HG02885 (cell line): ENCODE measurements at regions not wholly inside any gene's neighbourhood (a gene's known extent, or its start where the extent isn't known, plus 50 kb on each side); places are given as distances from the start of the nearest gene placed in this dataset.

ENCODE experiments used
- ATAC-seq: cut with Tn5 transposase; IDR thresholded peaks from one replicate; pipeline ENCODE4 v1.9.1; 2021; ENCODE audit warnings: mild to moderate bottlenecking; ENCODE audit not compliant: unreplicated experiment, poor library complexity

GRCh38 chr2:21580391-21580790 is 456.6 kb downstream of the TDRD15 start:
- ATAC-seq, result no peak

GRCh38 chr2:21585881-21586280 is 462.1 kb downstream of the TDRD15 start:
- ATAC-seq, result no peak

GRCh38 chr2:21590026-21590690 is 466.4 kb downstream of the TDRD15 start:
- no peak for ATAC-seq

- ATAC-seq, result no peak
Observed at GRCh38 chr2:21591926-21592325, 468.2 kb downstream of the TDRD15 start.

GRCh38 chr2:21599417-21599816 is 475.6 kb downstream of the TDRD15 start:
- ATAC-seq, result no peak

GRCh38 chr2:21602789-21603188 is 479.0 kb downstream of the TDRD15 start:
- no peak for ATAC-seq

GRCh38 chr2:21607572-21607971 is 483.8 kb downstream of the TDRD15 start:
- ATAC-seq, result no peak

GRCh38 chr2:21610304-21610703 is 486.5 kb downstream of the TDRD15 start:
- ATAC-seq, result no peak

GRCh38 chr2:21617885-21618434 is 494.2 kb downstream of the TDRD15 start:
- no peak for ATAC-seq

- ATAC-seq, result no peak
Observed at GRCh38 chr2:21620771-21621170, 497.0 kb downstream of the TDRD15 start.

- ATAC-seq, result no peak
Observed at GRCh38 chr2:21627938-21628337, 504.2 kb downstream of the TDRD15 start.

GRCh38 chr2:21633015-21633414 is 509.2 kb downstream of the TDRD15 start:
- ATAC-seq, result no peak

- ATAC-seq, result no peak
Observed at GRCh38 chr2:21633466-21633865, 509.7 kb downstream of the TDRD15 start.

GRCh38 chr2:21633911-21634310 is 510.1 kb downstream of the TDRD15 start:
- no peak for ATAC-seq

- ATAC-seq, result no peak
Observed at GRCh38 chr2:21640046-21640445, 516.3 kb downstream of the TDRD15 start.

GRCh38 chr2:21642647-21643046 is 518.9 kb downstream of the TDRD15 start:
- ATAC-seq, result no peak

GRCh38 chr2:21643180-21643579 is 519.4 kb downstream of the TDRD15 start:
- no peak for ATAC-seq

GRCh38 chr2:21644266-21644665 is 520.5 kb downstream of the TDRD15 start:
- ATAC-seq, result no peak

GRCh38 chr2:21646345-21646744 is 522.6 kb downstream of the TDRD15 start:
- no peak for ATAC-seq

- no peak for ATAC-seq
Observed at GRCh38 chr2:21650569-21650968, 526.8 kb downstream of the TDRD15 start.

GRCh38 chr2:21655136-21655535 is 531.4 kb downstream of the TDRD15 start:
- no peak for ATAC-seq

- ATAC-seq, result no peak
Observed at GRCh38 chr2:21656330-21657075, 532.7 kb downstream of the TDRD15 start.
